DND-41 (cell line): ENCODE measurements at regions not wholly inside any gene's neighbourhood (a gene's known extent, or its start where the extent isn't known, plus 50 kb on each side); places are given as distances from the start of the nearest gene placed in this dataset.

ENCODE experiments used
- CTCF ChIP-seq: IDR thresholded peaks from 2 replicates; pipeline ENCODE4 v1.5.1; 2012; ENCODE audit warnings: borderline replicate concordance, low read length, moderate library complexity, mild to moderate bottlenecking; ENCODE audit not compliant: poor library complexity, severe bottlenecking; ENCODE audit errors: extremely low read depth
- EZH2 ChIP-seq: IDR thresholded peaks from 3 replicates; pipeline ENCODE4 v1.6.1; 2012; ENCODE audit warnings: borderline replicate concordance, low read depth, mild to moderate bottlenecking, moderate library complexity, low read length, inconsistent platforms; ENCODE audit not compliant: severe bottlenecking

DNA sequence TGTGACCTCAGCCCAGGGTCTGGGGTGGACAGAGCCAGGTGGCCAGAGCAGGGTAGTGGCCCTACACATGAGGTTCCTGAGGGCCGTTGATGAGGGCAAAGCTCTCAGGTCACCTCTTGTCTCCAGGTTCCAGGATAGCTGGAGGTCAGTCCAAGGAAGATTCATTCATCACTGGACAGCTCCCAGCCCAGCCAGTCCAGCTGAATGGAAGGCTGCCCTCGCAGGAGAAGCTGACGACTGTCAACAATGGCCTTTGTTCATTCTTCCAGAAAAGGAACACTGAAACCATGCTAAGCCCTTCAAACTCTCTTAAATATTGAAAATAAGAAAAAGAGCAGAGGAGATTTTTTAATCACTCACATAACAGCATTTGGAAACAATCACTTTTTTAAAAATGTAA lies 169.7 kb upstream of the TBCA start:
- no peak for TF ChIP-seq CTCF
- TF ChIP-seq EZH2, result no peak
